G401.6 (cell line): ENCODE measurements at regions not wholly inside any gene's neighbourhood (a gene's known extent, or its start where the extent isn't known, plus 50 kb on each side); places are given as distances from the start of the nearest gene placed in this dataset.

ENCODE experiments used
- FAIRE-seq: peaks from 2 replicates; lab custom pipeline; 2012; peaks lifted over from hg19 to GRCh38; lab: Jason Lieb, UNC

DNA sequence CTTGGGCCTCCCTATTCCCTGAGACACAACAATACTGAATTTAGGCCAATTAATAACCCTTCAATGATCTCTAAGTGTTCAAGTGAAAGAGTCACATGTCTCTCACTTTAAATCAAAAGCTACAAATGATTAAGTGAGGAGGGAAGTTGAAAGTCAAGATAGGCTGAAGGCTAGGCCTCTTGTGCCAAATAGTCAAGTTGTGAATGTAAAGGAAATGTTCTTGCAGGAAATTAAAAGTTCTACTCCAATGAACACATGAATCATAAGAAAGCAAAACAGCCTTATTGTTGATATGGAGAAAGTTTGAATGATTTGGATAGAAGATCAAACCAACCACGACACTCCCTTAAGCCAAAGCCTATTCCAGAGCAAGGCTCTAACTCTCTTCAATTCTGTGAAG lies 286.9 kb downstream of the MEIS1 start:
- no peak for FAIRE-seq

DNA sequence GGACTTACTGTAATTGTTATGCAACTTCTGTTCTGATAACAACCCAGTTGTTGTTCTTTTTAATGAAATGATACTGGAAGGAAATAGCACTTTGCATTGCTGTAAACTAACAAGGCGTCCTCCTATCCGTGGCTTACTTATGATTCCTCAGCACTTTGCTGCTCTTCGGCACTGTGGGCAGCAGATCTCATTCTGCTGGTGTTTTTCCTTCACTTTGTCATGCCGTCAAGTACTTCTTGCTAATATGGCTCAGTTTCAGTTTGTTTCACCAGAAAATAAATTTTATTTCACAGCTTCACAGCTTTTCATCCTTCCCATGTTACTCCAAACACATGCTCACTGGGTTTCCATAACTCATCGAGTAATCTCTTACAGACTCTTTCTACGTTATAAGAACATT lies 289.3 kb downstream of the MEIS1 start:
- no peak for FAIRE-seq

GRCh38 chr2:66729416-66730330 lies 294.7 kb downstream of the MEIS1 start:
- no peak for FAIRE-seq

- no peak for FAIRE-seq
These were observed 295.5 kb downstream of the MEIS1 start for GRCh38 chr2:66730441-66730840.

DNA sequence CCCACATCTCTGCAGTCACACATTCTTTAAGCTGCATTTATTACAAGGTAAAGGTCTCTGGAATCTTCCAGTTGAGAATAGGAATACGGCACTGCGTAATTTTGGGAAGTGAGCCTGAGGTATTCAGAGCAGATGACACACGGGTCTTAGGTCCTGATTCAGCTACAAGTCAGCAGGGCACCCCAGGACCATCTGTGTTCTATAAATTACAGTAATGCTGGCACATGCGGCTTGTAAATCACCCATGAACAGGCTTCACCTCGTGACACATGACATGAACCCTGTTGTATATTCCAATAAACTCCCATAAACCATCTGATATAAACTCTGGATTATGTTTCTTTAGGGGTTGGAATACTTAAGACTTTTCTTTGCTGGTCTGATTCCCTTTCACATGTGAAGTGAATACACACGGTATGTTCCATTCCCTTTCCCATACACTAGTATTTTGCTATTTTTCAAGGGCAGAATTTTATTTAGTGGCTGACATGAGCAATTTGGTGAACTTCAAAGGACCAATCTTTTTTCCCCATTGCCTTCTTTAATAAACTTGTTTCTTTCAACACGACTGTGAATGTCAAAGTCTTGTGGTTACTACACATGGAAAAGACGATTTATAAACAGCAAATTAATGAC lies 298.6 kb downstream of the MEIS1 start:
- no peak for FAIRE-seq

- no peak for FAIRE-seq
These were observed 314.0 kb downstream of the MEIS1 start for GRCh38 chr2:66748939-66749338.

DNA sequence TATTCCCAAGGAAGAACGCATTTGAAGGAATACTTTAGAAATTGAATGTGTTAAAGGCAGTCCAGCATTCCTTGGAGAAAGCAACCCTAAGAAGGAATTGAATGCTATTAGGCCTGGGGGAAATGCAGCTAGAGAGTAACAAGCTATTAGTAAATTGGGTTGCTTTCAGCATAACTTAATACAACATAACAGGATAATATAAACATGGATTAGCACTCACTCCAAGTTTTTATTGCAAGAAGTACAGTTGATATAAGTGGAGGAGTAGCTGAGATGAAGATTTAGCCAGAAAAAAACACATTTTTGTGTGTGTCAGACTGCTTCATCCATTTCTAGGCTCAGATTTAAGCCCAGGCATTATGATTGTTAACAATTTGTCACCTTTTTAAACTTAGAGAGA lies 314.6 kb downstream of the MEIS1 start:
- no peak for FAIRE-seq

GRCh38 chr2:66753257-66753656 lies 318.3 kb downstream of the MEIS1 start:
- FAIRE-seq = no peak

- FAIRE-seq = no peak
These were observed 318.7 kb downstream of the MEIS1 start for GRCh38 chr2:66753660-66754059.

- FAIRE-seq = no peak
These were observed 321.0 kb downstream of the MEIS1 start for GRCh38 chr2:66755974-66756373.

GRCh38 chr2:66761826-66762225 lies 326.9 kb downstream of the MEIS1 start:
- no peak for FAIRE-seq

GRCh38 chr2:66762761-66763160 lies 327.8 kb downstream of the MEIS1 start:
- FAIRE-seq = peak; percentile 41

GRCh38 chr2:66766582-66766981 lies 331.7 kb downstream of the MEIS1 start:
- no peak for FAIRE-seq

- no peak for FAIRE-seq
These were observed 336.5 kb downstream of the MEIS1 start for GRCh38 chr2:66771359-66771976.

- no peak for FAIRE-seq
These were observed 337.7 kb downstream of the MEIS1 start for GRCh38 chr2:66772618-66773017.

GRCh38 chr2:66775730-66776422 lies 341.0 kb downstream of the MEIS1 start:
- no peak for FAIRE-seq

DNA sequence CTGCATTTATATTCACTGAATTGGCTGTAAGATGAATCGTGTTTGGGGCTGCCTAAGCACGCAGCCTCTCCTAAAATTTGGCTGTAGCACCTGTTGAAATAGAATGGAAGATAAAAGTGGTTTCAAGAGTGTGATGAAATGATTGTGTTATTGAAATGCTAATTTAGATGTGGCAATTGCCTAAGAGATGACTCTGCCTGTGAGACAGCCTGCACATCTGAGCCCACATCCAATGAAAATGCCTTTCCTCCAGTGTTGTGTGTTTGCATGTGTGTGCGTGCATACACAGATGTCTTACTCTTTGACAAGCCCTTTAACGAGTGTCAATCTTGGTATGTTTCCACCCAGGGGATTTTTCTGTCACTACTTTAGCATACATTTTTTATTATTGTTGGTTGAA lies 346.9 kb downstream of the MEIS1 start:
- FAIRE-seq = no peak

DNA sequence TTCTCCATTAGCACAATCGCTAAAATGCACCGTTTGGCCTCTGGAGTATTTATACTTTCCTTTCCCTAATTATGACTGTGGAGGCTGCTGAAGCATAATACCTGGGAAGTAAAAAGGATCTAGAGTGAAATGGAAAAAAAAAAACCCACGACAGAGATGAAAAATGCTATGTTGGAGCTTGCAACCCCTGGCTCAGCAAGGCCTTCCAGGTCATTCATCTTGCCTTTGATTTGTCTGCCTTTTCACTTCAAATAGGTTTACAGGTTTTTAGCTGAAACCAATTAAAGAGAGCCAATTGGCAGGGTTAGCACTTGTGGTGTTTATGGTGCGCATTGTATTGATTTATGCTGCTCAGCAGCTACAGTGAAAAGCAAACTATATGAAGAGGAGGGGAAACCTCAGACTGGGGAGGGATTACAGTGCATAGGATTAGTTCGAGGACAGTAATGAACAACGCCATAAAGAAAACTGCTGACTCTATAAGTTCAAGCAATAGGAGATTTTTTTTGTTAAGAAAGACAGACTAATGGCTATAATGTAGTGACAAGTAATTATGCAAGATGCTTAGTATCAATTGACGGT lies 347.9 kb downstream of the MEIS1 start:
- FAIRE-seq = no peak

GRCh38 chr2:66789741-66790140 lies 354.8 kb downstream of the MEIS1 start:
- no peak for FAIRE-seq

GRCh38 chr2:66790651-66791181 lies 355.8 kb downstream of the MEIS1 start:
- no peak for FAIRE-seq

- FAIRE-seq = no peak
These were observed 359.1 kb downstream of the MEIS1 start for GRCh38 chr2:66794070-66794469.

DNA sequence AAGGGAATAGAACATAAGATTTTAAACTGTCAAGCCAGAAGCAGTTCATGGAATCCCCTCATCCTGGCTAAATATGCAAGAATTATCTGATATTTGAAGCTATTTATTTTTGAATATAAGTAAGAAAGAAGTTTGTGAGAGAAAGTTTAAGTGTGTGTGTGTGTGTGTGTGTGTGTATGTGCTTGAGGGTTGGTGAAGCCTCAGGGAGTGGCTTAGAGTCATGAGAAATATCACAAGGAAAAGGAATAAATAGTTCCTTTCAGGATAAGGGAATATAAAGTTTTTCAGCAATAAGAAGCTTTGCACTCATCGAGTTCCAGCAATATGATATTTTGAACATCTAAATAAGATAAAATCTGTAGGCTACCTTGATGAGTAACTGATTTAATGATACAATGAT lies 359.6 kb downstream of the MEIS1 start:
- no peak for FAIRE-seq
